WTC11 (cell line): ENCODE measurements at regions not wholly inside any gene's neighbourhood (a gene's known extent, or its start where the extent isn't known, plus 50 kb on each side); places are given as distances from the start of the nearest gene placed in this dataset.

Source experiments
- ATAC-seq: fragments of 200-7000 bp; cut with Tn5 transposase; 2 replicates; pipeline ENCODE4 v1.10.0; 2021; ENCODE audit warnings: mild to moderate bottlenecking, moderate library complexity
- CTCF ChIA-PET: fragments of 300-600 bp; sonication (Branson Sonifier 250); formaldehyde crosslinking; loops from one replicate; lab custom pipeline; 2021; ENCODE audit warnings: antibody characterized with exemption; lab: Charles Lee
- POLR2A ChIA-PET: fragments of 350-600 bp; sonication (Branson Sonifier 250); formaldehyde crosslinking; loops from one replicate; lab custom pipeline; 2021; ENCODE audit warnings: antibody characterized with exemption; lab: Charles Lee
- DNase-seq: peaks from one replicate; pipeline ENCODE4 v3.0.0; 2021; ENCODE audit warnings: low spot score
- H3K27ac Mint-ChIP-seq: 2 replicates; pipeline ENCODE4 v1.8.0; 2021; ENCODE audit warnings: mixed read lengths
- H3K27me3 Mint-ChIP-seq: 2 replicates; pipeline ENCODE4 v1.8.0; 2021; ENCODE audit warnings: low read depth, mild to moderate bottlenecking, moderate library complexity, mixed read lengths
- H3K36me3 Mint-ChIP-seq: 2 replicates; pipeline ENCODE4 v1.8.0; 2021; ENCODE audit warnings: mixed read lengths
- H3K4me1 Mint-ChIP-seq: 2 replicates; pipeline ENCODE4 v1.8.0; 2022; ENCODE audit warnings: mixed read lengths
- H3K4me3 Mint-ChIP-seq: 2 replicates; pipeline ENCODE4 v1.8.0; 2021; ENCODE audit warnings: mild to moderate bottlenecking, moderate library complexity, mixed read lengths
- H3K9me3 Mint-ChIP-seq: 2 replicates; pipeline ENCODE4 v1.8.0; 2021; ENCODE audit warnings: mixed read lengths
- AR ChIP-seq: fragments of 250-450 bp; sonication (Bioruptor Pico); IDR thresholded peaks from 2 replicates; pipeline ENCODE4 v1.9.0; 2021; ENCODE audit warnings: mild to moderate bottlenecking
- CDX4 ChIP-seq: fragments of 250-450 bp; sonication (Bioruptor Pico); IDR thresholded peaks from 2 replicates; pipeline ENCODE4 v1.9.0; 2021; ENCODE audit warnings: moderate library complexity, mild to moderate bottlenecking, inconsistent platforms, borderline replicate concordance
- E2F4 ChIP-seq: sonication (generic); formaldehyde crosslinking; IDR thresholded peaks from 2 replicates; pipeline ENCODE4 v1.8.1; 2022; ENCODE audit warnings: low read depth, mild to moderate bottlenecking, moderate library complexity, missing genetic modification reagents, borderline replicate concordance
- ETV6 ChIP-seq: sonication (generic); formaldehyde crosslinking; IDR thresholded peaks from 2 replicates; pipeline ENCODE4 v1.8.1; 2022; ENCODE audit warnings: mild to moderate bottlenecking, missing genetic modification reagents
- FOXJ3 ChIP-seq: sonication (generic); formaldehyde crosslinking; IDR thresholded peaks from 2 replicates; pipeline ENCODE4 v1.9.0; 2021; ENCODE audit warnings: missing genetic modification reagents, mild to moderate bottlenecking, borderline replicate concordance
- FOXP1 ChIP-seq: sonication (generic); formaldehyde crosslinking; IDR thresholded peaks from 2 replicates; pipeline ENCODE4 v1.8.0; 2022; ENCODE audit warnings: missing genetic modification reagents, mild to moderate bottlenecking, moderate library complexity, borderline replicate concordance
- GABPB1 ChIP-seq: sonication (generic); formaldehyde crosslinking; IDR thresholded peaks from 2 replicates; pipeline ENCODE4 v1.8.1; 2023; ENCODE audit warnings: mild to moderate bottlenecking, missing genetic modification reagents
- JAZF1 ChIP-seq: fragments of 250-450 bp; sonication (Bioruptor Pico); IDR thresholded peaks from 2 replicates; pipeline ENCODE4 v1.9.0; 2021; ENCODE audit warnings: moderate library complexity, mild to moderate bottlenecking, inconsistent platforms
- MXD4 ChIP-seq: fragments of 250-450 bp; sonication (Bioruptor Pico); IDR thresholded peaks from 2 replicates; pipeline ENCODE4 v1.8.0; 2021; ENCODE audit warnings: mild to moderate bottlenecking, moderate library complexity, borderline replicate concordance
- MYBL2 ChIP-seq: sonication (generic); formaldehyde crosslinking; IDR thresholded peaks from 2 replicates; pipeline ENCODE4 v1.8.1; 2023; ENCODE audit warnings: mild to moderate bottlenecking, moderate library complexity, missing genetic modification reagents
- NFATC4 ChIP-seq: fragments of 250-450 bp; sonication (Bioruptor Pico); IDR thresholded peaks from 2 replicates; pipeline ENCODE4 v1.9.0; 2021; ENCODE audit warnings: mild to moderate bottlenecking
- NFE2L1 ChIP-seq: sonication (generic); formaldehyde crosslinking; IDR thresholded peaks from 2 replicates; pipeline ENCODE4 v1.8.1; 2023; ENCODE audit warnings: missing genetic modification reagents
- NR2C2 ChIP-seq: sonication (generic); formaldehyde crosslinking; IDR thresholded peaks from 2 replicates; pipeline ENCODE4 v1.8.0; 2022; ENCODE audit warnings: mild to moderate bottlenecking, missing genetic modification reagents
- OVOL2 ChIP-seq: fragments of 250-450 bp; sonication (Bioruptor Pico); IDR thresholded peaks from 2 replicates; pipeline ENCODE4 v1.9.0; 2021; ENCODE audit warnings: mild to moderate bottlenecking, borderline replicate concordance
- TEAD1 ChIP-seq: sonication (generic); formaldehyde crosslinking; IDR thresholded peaks from 2 replicates; pipeline ENCODE4 v1.8.0; 2022; ENCODE audit warnings: mild to moderate bottlenecking, missing genetic modification reagents
- USF1 ChIP-seq: sonication (generic); formaldehyde crosslinking; IDR thresholded peaks from 2 replicates; pipeline ENCODE4 v1.8.0; 2022; ENCODE audit warnings: mild to moderate bottlenecking, missing genetic modification reagents
- TF ChIP-seq, protein P1 (sequence below): sonication (generic); formaldehyde crosslinking; IDR thresholded peaks from 2 replicates; pipeline ENCODE4 v1.8.1; 2022; ENCODE audit warnings: mild to moderate bottlenecking, missing genetic modification reagents, moderate library complexity, borderline replicate concordance
- TF ChIP-seq, protein P2 (sequence below): sonication (generic); formaldehyde crosslinking; IDR thresholded peaks from 2 replicates; pipeline ENCODE4 v1.8.1; 2023; ENCODE audit warnings: mild to moderate bottlenecking, missing genetic modification reagents, borderline replicate concordance
- TF ChIP-seq, protein P3 (sequence below): fragments of 250-450 bp; sonication (Bioruptor Pico); IDR thresholded peaks from 2 replicates; pipeline ENCODE4 v2.1.2; 2022; ENCODE audit warnings: mild to moderate bottlenecking, moderate library complexity

DNA sequence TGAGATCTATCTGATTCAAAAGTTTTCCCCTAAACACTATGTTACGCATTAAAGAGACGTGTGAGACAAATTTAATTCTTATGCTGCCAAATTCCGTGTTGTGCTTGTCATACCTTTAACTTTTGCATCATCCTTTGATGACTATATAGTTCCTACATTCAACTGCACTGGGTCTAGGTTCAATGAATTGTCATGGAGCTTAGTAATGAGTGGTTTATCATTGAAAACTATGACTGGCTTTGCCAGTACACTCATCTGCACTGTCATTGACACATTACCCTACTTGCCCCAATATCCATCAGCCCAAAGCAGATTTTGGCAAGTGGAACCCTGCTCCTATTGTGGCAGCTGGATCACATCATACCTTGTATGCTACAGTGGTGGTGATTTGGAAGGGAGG lies 882.9 kb upstream of the SLIT2 start:
- CTCF ChIA-PET: no interaction called here
- Mint-ChIP-seq H3K27ac (no peak overlapping the region), H3K4me3 (no peak overlapping the region)
- TF ChIP-seq NFE2L1 (CRISPR knock-in tag): no peak
- TF ChIP-seq JAZF1 (CRISPR knock-in tag): no peak
- TF ChIP-seq, protein P1, sequence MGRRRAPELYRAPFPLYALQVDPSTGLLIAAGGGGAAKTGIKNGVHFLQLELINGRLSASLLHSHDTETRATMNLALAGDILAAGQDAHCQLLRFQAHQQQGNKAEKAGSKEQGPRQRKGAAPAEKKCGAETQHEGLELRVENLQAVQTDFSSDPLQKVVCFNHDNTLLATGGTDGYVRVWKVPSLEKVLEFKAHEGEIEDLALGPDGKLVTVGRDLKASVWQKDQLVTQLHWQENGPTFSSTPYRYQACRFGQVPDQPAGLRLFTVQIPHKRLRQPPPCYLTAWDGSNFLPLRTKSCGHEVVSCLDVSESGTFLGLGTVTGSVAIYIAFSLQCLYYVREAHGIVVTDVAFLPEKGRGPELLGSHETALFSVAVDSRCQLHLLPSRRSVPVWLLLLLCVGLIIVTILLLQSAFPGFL (CRISPR knock-in tag): no peak
- TF ChIP-seq USF1: no peak
- no peak for TF ChIP-seq TEAD1
- no peak for TF ChIP-seq FOXJ3 (CRISPR knock-in tag)
- no peak for TF ChIP-seq FOXP1
- no peak for TF ChIP-seq CDX4
- TF ChIP-seq GABPB1: no peak
- no peak for TF ChIP-seq NFATC4 (CRISPR knock-in tag)
- TF ChIP-seq, protein P2, sequence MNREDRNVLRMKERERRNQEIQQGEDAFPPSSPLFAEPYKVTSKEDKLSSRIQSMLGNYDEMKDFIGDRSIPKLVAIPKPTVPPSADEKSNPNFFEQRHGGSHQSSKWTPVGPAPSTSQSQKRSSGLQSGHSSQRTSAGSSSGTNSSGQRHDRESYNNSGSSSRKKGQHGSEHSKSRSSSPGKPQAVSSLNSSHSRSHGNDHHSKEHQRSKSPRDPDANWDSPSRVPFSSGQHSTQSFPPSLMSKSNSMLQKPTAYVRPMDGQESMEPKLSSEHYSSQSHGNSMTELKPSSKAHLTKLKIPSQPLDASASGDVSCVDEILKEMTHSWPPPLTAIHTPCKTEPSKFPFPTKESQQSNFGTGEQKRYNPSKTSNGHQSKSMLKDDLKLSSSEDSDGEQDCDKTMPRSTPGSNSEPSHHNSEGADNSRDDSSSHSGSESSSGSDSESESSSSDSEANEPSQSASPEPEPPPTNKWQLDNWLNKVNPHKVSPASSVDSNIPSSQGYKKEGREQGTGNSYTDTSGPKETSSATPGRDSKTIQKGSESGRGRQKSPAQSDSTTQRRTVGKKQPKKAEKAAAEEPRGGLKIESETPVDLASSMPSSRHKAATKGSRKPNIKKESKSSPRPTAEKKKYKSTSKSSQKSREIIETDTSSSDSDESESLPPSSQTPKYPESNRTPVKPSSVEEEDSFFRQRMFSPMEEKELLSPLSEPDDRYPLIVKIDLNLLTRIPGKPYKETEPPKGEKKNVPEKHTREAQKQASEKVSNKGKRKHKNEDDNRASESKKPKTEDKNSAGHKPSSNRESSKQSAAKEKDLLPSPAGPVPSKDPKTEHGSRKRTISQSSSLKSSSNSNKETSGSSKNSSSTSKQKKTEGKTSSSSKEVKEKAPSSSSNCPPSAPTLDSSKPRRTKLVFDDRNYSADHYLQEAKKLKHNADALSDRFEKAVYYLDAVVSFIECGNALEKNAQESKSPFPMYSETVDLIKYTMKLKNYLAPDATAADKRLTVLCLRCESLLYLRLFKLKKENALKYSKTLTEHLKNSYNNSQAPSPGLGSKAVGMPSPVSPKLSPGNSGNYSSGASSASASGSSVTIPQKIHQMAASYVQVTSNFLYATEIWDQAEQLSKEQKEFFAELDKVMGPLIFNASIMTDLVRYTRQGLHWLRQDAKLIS (CRISPR knock-in tag): no peak
- TF ChIP-seq MYBL2 (CRISPR knock-in tag): no peak
- no peak for TF ChIP-seq NR2C2 (CRISPR knock-in tag)
- TF ChIP-seq E2F4: no peak
- TF ChIP-seq, all 79 proteins: peak for 0
- Mint-ChIP-seq H3K36me3 (no peaks in the 10 kb centered on the region), H3K9me3 (no peaks in the 10 kb centered on the region), H3K4me1 (no peaks in the 10 kb centered on the region), H3K27me3 (no peaks in the 10 kb centered on the region; the same call in 1 of the 2 replicates)
- DNase-seq: no peak
- POLR2A ChIA-PET: no interaction called here
- ATAC-seq: no peak

GRCh38 chr4:19366916-19367315 lies 884.8 kb upstream of the SLIT2 start:
- ATAC-seq: no peak
- DNase-seq: no peak
- Mint-ChIP-seq H3K9me3 (no peaks in the 10 kb centered on the region), H3K27me3 (no peaks in the 10 kb centered on the region; the same call in 1 of the 2 replicates), H3K4me3 (no peak overlapping the region), H3K4me1 (no peaks in the 10 kb centered on the region), H3K27ac (no peak overlapping the region), H3K36me3 (no peaks in the 10 kb centered on the region)
- CTCF ChIA-PET: no interaction called here
- no peak for TF ChIP-seq MXD4
- POLR2A ChIA-PET: no interaction called here

- Mint-ChIP-seq H3K27ac (no peak overlapping the region), H3K4me1 (0 out of 2 replicates have a peak, but pooled peaks cover 3% of the 10 kb centered on the region), H3K36me3 (no peaks in the 10 kb centered on the region), H3K27me3 (no peaks in the 10 kb centered on the region), H3K9me3 (no peaks in the 10 kb centered on the region; the same call in 1 of the 2 replicates), H3K4me3 (no peak overlapping the region)
- ATAC-seq: no peak
- DNase-seq: no peak
- POLR2A ChIA-PET: no interaction called here
- CTCF ChIA-PET: no interaction called here
- TF ChIP-seq, protein P3, sequence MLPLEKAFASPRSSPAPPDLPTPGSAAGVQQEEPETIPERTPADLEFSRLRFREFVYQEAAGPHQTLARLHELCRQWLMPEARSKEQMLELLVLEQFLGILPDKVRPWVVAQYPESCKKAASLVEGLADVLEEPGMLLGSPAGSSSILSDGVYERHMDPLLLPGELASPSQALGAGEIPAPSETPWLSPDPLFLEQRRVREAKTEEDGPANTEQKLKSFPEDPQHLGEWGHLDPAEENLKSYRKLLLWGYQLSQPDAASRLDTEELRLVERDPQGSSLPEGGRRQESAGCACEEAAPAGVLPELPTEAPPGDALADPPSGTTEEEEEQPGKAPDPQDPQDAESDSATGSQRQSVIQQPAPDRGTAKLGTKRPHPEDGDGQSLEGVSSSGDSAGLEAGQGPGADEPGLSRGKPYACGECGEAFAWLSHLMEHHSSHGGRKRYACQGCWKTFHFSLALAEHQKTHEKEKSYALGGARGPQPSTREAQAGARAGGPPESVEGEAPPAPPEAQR (CRISPR knock-in tag): no peak
- TF ChIP-seq, protein P1 (CRISPR knock-in tag): no peak
- no peak for TF ChIP-seq ETV6 (CRISPR knock-in tag)
- TF ChIP-seq AR: no peak
- TF ChIP-seq OVOL2: no peak
Observed at GRCh38 chr4:19358015-19358414, 893.7 kb upstream of the SLIT2 start.
